HepG2 (cell line): ENCODE measurements at regions not wholly inside any gene's neighbourhood (a gene's known extent, or its start where the extent isn't known, plus 50 kb on each side); places are given as distances from the start of the nearest gene placed in this dataset.
A peak's percentile ranks its signal among the peaks of the same experiment; 100 is the strongest.

Source experiments
- ADNP ChIP-seq: sonication (generic); formaldehyde crosslinking; IDR thresholded peaks from 2 replicates; pipeline ENCODE4 v1.4.0; 2020; ENCODE audit warnings: missing genetic modification reagents
- ARNT2 ChIP-seq: sonication (generic); formaldehyde crosslinking; IDR thresholded peaks from 2 replicates; pipeline ENCODE4 v1.8.0; 2022; ENCODE audit warnings: mild to moderate bottlenecking, low read depth, missing genetic modification reagents, moderate library complexity
- ATF7-NPFF ChIP-seq: sonication (generic); formaldehyde crosslinking; IDR thresholded peaks from 2 replicates; pipeline ENCODE4 v1.8.1; 2023; ENCODE audit warnings: mild to moderate bottlenecking, low read depth, missing genetic modification reagents, moderate library complexity
- E2F5 ChIP-seq: sonication (generic); formaldehyde crosslinking; conservative IDR thresholded peaks from 2 replicates; pipeline ENCODE4 v1.4.0; 2020; ENCODE audit warnings: missing genetic modification reagents
- EHMT2 ChIP-seq: fragments of 200-600 bp; sonication (generic); IDR thresholded peaks from 2 replicates; pipeline ENCODE4 v1.7.0; 2017; ENCODE audit warnings: antibody characterized with exemption, low read depth, low read length, borderline replicate concordance
- FOXK1 ChIP-seq: sonication (generic); formaldehyde crosslinking; IDR thresholded peaks from 2 replicates; pipeline ENCODE4 v1.4.0; 2020; ENCODE audit warnings: low read depth, missing genetic modification reagents, borderline replicate concordance
- HNRNPH1 ChIP-seq: fragments of 200-400 bp; formaldehyde crosslinking; optimal IDR thresholded peaks from 2 replicates; pipeline ENCODE3; 2017; ENCODE audit warnings: mild to moderate bottlenecking, low read depth, low read length
- MAFK ChIP-seq, 2 experiments: IDR thresholded peaks in 1 of 2; conservative IDR thresholded peaks in 1 of 2; 2 replicates each; pipeline ENCODE4 v1.6.1; 2011; ENCODE audit warnings: improper control_type of control experiment in 2 of 2, low read length in 2 of 2
- NPAS2 ChIP-seq: sonication (generic); formaldehyde crosslinking; IDR thresholded peaks from 2 replicates; pipeline ENCODE4 v1.8.0; 2022; ENCODE audit warnings: mild to moderate bottlenecking, missing genetic modification reagents, borderline replicate concordance
- POLR2G ChIP-seq: fragments of 200-400 bp; formaldehyde crosslinking; IDR thresholded peaks from 2 replicates; pipeline ENCODE4 v1.6.1; 2018; ENCODE audit warnings: mild to moderate bottlenecking, low read depth, low read length, moderate library complexity
- RARG ChIP-seq: sonication (generic); formaldehyde crosslinking; IDR thresholded peaks from 2 replicates; pipeline ENCODE4 v1.4.0; 2020; ENCODE audit warnings: low read depth, mild to moderate bottlenecking, missing genetic modification reagents
- TCF12 ChIP-seq, 2 experiments: fragments of 450-650 bp in 1 of 2; sonication (generic) in 1 of 2; formaldehyde crosslinking in 1 of 2; IDR thresholded peaks; 2 replicates each; pipeline versions ENCODE4 v1.6.1 to v1.8.0; 2017 to 2022; ENCODE audit warnings: antibody characterized with exemption in 1 of 2, mild to moderate bottlenecking in 1 of 2, missing genetic modification reagents in 1 of 2, moderate library complexity in 1 of 2
- YEATS4 ChIP-seq: sonication (generic); formaldehyde crosslinking; IDR thresholded peaks from 2 replicates; pipeline ENCODE4 v1.4.0; 2020; ENCODE audit warnings: missing genetic modification reagents, borderline replicate concordance
- YY1 ChIP-seq: IDR thresholded peaks from 2 replicates; pipeline ENCODE4 v1.6.1; 2011; ENCODE audit warnings: low read length, low read depth, moderate library complexity, mild to moderate bottlenecking; ENCODE audit not compliant: insufficient read depth, insufficient replicate concordance
- ZMYM4 ChIP-seq: sonication (generic); formaldehyde crosslinking; IDR thresholded peaks from 2 replicates; pipeline ENCODE4 v1.8.1; 2023; ENCODE audit warnings: mild to moderate bottlenecking, missing genetic modification reagents
- ZNF207 ChIP-seq: fragments of 450-650 bp; IDR thresholded peaks from 2 replicates; pipeline ENCODE4 v1.6.1; 2016; ENCODE audit warnings: antibody characterized with exemption, borderline replicate concordance
- ZNF652 ChIP-seq: IDR thresholded peaks from 2 replicates; pipeline ENCODE4 v1.6.1; 2016; ENCODE audit warnings: low read depth, borderline replicate concordance
- TF ChIP-seq, protein P1 (sequence below): sonication (generic); formaldehyde crosslinking; IDR thresholded peaks from 2 replicates; pipeline ENCODE4 v1.5.1; 2020; ENCODE audit warnings: missing genetic modification reagents, mild to moderate bottlenecking, borderline replicate concordance
- TF ChIP-seq, protein P2 (sequence below): IDR thresholded peaks from 2 replicates; pipeline ENCODE4 v1.6.1; 2012; ENCODE audit warnings: low read depth, low read length, improper control_type of control experiment
- TF ChIP-seq, protein P3 (sequence below), 2 experiments: sonication (generic) in 1 of 2; formaldehyde crosslinking in 1 of 2; IDR thresholded peaks; 2 replicates each; pipeline versions ENCODE4 v1.4.0 to v1.6.1; 2018 to 2020; ENCODE audit warnings: missing genetic modification reagents in 2 of 2, borderline replicate concordance in 1 of 2, low read depth in 1 of 2, mild to moderate bottlenecking in 1 of 2, missing biosample characterization in 1 of 2

DNA sequence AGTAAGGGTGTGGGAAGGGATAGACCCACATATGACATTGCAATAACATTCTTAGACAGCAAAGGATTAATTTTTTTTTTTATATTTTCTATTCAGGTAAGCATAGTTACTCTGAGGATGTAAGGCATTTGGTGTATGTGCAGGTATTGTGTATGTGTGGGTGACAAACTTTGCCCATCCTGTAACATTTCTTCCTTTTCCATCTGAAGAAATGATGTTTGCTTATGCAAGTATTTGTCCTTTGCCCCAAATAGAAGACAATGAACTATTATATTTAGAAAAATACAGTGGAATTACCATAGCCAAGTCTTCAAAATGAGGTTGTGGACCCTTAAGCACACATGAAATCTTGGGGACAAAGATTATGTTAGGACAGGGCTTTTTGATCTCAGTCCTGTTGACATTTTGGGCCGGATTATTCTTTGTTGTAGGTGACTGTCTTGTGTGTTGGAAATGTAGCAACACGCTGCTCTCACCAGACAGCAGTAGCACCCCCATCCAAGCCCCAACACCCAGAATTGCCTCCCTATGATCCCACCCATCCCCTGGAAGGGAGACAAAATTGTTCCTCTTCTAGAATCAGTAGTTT is 1244.7 kb downstream of the STIM2 start (continued):
- peak; percentile 74 for TF ChIP-seq ZMYM4 (CRISPR knock-in tag)
- no peak for TF ChIP-seq ATF7-NPFF
- no peak for TF ChIP-seq YEATS4 (CRISPR knock-in tag)
- TF ChIP-seq ADNP (CRISPR knock-in tag) = no peak
- TF ChIP-seq, protein P1, sequence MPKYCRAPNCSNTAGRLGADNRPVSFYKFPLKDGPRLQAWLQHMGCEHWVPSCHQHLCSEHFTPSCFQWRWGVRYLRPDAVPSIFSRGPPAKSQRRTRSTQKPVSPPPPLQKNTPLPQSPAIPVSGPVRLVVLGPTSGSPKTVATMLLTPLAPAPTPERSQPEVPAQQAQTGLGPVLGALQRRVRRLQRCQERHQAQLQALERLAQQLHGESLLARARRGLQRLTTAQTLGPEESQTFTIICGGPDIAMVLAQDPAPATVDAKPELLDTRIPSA (CRISPR knock-in tag) = no peak
- no peak for TF ChIP-seq HNRNPH1
- peak; percentile 28; the same call in 1 of the 2 replicates for TF ChIP-seq FOXK1 (CRISPR knock-in tag)
- TF ChIP-seq EHMT2 = peak; percentile 53; the same call in 1 of the 2 replicates
- no peak for TF ChIP-seq E2F5 (CRISPR knock-in tag)
- TF ChIP-seq MAFK (conservative IDR thresholded peaks at IDR 0.05 in 1 of 2, IDR thresholded peaks at IDR 0.05 in 1 of 2; ENCODE audit: low read length in 2 of 2) = no peak
- TF ChIP-seq ZNF652 (CRISPR knock-in tag) = no peak
- no peak for TF ChIP-seq RARG (CRISPR knock-in tag)
- TF ChIP-seq NPAS2 = no peak
- TF ChIP-seq, protein P2, sequence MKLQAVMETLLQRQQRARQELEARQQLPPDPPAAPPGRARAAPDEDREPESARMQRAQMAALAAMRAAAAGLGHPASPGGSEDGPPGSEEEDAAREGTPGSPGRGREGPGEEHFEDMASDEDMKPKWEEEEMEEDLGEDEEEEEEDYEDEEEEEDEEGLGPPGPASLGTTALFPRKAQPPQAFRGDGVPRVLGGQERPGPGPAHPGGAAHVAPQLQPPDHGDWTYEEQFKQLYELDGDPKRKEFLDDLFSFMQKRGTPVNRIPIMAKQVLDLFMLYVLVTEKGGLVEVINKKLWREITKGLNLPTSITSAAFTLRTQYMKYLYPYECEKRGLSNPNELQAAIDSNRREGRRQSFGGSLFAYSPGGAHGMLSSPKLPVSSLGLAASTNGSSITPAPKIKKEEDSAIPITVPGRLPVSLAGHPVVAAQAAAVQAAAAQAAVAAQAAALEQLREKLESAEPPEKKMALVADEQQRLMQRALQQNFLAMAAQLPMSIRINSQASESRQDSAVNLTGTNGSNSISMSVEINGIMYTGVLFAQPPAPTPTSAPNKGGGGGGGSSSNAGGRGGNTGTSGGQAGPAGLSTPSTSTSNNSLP = 0 out of 2 replicates have a peak, but pooled peaks have one; percentile 42
- TF ChIP-seq YY1 = no peak
- no peak for TF ChIP-seq TCF12 (IDR thresholded peaks at IDR 0.05)
- TF ChIP-seq TCF12 (CRISPR knock-in tag; IDR thresholded peaks at IDR 0.05) = no peak
- no peak for TF ChIP-seq ARNT2 (CRISPR knock-in tag)
- TF ChIP-seq, protein P3, sequence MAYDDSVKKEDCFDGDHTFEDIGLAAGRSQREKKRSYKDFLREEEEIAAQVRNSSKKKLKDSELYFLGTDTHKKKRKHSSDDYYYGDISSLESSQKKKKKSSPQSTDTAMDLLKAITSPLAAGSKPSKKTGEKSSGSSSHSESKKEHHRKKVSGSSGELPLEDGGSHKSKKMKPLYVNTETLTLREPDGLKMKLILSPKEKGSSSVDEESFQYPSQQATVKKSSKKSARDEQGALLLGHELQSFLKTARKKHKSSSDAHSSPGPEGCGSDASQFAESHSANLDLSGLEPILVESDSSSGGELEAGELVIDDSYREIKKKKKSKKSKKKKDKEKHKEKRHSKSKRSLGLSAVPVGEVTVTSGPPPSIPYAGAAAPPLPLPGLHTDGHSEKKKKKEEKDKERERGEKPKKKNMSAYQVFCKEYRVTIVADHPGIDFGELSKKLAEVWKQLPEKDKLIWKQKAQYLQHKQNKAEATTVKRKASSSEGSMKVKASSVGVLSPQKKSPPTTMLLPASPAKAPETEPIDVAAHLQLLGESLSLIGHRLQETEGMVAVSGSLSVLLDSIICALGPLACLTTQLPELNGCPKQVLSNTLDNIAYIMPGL (CRISPR knock-in tag; IDR thresholded peaks at IDR 0.05; ENCODE audit: borderline replicate concordance in 1 of 2, low read depth in 1 of 2) = no peak
- no peak for TF ChIP-seq ZNF207
- TF ChIP-seq POLR2G = no peak
